ENCODE measurements at regions not wholly inside any gene's neighbourhood (a gene's known extent, or its start where the extent isn't known, plus 50 kb on each side); places are given as distances from the start of the nearest gene placed in this dataset.

DNA sequence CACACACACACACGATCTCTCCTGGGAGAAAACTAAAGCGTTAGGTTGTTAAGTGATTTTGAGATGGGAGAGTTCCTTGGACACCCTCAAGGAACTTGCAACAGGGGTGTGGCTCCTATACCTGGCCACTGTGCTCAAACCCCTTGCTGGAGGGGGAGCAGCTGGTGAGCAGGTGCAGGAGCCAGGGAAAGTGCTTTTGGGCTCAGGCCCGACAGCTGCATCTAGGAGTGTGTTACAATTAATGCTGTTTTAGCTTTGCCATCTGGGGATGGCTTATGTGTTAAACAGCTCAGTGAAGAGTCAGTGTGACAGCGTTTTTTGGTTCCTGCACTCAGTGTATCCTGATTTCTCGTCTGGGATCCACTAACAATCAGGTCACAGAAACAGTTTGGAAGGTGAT lies 510.8 kb downstream of the TRIB2 start:
- TF ChIP-seq, protein P1, sequence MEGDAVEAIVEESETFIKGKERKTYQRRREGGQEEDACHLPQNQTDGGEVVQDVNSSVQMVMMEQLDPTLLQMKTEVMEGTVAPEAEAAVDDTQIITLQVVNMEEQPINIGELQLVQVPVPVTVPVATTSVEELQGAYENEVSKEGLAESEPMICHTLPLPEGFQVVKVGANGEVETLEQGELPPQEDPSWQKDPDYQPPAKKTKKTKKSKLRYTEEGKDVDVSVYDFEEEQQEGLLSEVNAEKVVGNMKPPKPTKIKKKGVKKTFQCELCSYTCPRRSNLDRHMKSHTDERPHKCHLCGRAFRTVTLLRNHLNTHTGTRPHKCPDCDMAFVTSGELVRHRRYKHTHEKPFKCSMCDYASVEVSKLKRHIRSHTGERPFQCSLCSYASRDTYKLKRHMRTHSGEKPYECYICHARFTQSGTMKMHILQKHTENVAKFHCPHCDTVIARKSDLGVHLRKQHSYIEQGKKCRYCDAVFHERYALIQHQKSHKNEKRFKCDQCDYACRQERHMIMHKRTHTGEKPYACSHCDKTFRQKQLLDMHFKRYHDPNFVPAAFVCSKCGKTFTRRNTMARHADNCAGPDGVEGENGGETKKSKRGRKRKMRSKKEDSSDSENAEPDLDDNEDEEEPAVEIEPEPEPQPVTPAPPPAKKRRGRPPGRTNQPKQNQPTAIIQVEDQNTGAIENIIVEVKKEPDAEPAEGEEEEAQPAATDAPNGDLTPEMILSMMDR (IDR thresholded peaks at IDR 0.05): no peak
- DNase-seq (ENCODE audit: low spot score) (no peak), ATAC-seq (ENCODE audit: low FRiP score) (no peak)

DNA sequence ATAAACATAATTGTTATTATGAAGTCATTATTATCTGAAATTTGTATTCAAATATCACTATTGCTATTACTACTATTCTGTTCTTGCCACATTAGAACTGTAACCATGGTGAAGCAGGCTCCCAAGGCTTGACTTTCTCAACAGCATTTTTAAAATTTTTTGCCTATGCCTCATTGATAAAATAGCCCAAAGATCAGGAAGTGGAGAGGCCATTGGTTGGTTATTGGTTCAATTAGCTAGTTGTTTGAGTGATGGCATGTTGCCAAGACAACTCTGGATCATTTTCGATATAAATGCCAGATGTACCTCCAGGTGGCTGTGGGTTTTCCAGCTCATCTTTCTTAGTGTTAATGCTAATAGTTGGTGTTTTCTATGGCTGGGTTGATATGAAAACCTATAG lies 513.5 kb downstream of the TRIB2 start:
- TF ChIP-seq, protein P1 (IDR thresholded peaks at IDR 0.05): no peak
- ATAC-seq (ENCODE audit: low FRiP score) (no peak), DNase-seq (ENCODE audit: low spot score) (no peak)

DNA sequence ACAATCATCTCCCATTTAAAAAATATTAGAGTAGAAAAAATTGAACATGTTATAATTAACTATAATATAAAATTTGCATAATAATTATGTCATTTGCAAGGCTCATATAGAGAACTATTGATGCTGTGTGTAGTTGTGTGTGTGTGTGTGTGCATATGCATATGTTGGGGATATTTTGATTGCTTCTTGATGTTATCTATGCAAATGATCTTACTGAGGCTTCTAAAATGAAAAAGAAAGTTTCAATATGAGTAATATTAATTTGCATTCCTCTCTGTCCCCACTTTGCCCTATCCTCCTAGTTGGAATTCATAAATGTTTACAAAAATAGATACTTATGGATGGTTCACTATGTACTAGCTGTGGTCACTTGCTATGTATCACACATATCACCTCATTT lies 523.3 kb downstream of the TRIB2 start:
- DNase-seq (ENCODE audit: low spot score) (no peak), ATAC-seq (ENCODE audit: low FRiP score) (no peak)
- TF ChIP-seq, protein P1 (IDR thresholded peaks at IDR 0.05): no peak

DNA sequence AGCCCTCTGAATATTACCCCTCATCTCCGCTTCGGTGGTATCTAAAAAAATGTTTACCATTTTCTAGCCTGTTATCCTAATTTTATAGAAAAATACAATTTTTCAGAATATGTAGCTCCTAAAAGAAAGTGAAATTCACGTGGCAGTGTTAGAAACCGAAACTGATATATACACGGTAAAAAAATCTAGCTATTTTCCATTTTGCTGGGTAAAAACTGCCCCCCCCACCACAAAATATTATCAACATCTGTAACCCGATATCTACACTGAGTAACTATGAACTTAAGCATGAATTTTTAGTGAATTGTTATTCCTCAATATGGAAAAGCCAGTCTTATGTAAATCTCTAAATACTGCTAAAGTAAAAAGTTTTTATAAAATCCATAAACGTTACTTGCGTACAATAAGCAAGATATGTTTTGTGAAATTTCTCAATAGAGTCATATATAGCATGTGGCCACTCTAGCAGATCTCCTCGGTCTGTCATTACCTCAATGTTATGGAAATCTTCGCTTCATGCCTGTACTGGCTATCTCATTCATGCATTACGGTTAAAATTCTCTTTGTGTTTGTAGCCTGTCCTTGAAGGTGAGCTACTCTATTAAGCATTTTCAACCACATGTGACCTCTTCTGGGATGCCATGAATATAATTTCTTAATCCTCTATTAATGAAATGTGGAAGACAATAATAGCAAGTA lies 524.2 kb downstream of the TRIB2 start:
- DNase-seq (ENCODE audit: low spot score): no peak
- no peak for ATAC-seq (ENCODE audit: low FRiP score)
- TF ChIP-seq, protein P1 (IDR thresholded peaks at IDR 0.05): no peak

DNA sequence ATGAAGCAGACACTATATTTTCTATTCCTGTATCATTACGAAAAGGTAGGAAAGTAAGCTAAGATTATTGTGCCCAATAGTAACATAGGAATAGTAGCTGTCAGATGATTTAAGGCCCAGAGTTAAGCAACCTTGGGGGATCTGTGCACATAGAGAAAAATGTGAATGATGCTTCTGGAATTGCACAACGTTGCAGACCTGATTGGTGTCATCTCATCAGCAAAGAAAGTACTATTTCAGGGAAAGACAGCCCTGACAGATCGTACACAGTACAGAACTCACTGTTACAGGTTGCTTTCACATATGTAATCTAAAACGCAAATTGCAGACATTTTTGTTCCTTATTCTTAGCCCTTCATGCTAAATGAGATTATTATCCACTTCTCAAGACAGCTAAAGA lies 535.9 kb downstream of the TRIB2 start:
- TF ChIP-seq, protein P1 (IDR thresholded peaks at IDR 0.05): no peak
- ATAC-seq (ENCODE audit: low FRiP score) (no peak), DNase-seq (ENCODE audit: low spot score) (no peak)

DNA sequence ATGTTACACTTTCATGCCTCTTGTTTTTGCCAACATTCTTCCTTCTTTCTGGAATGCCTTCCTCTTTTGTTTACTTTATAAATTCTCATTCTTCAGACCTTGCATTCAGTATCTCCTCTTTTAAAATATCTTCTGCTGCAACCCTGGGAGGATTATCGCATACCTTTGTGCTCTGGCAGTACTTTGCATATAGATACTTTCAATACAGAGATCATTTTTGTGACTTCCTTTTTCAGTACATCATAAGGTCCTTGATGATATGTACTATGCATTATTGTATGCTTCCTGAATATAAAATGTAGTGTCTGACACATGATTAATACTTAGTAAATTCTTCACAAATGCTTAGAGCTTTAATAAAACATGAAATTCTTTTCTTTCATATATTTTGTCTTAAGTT lies 538.7 kb downstream of the TRIB2 start:
- TF ChIP-seq, protein P1 (IDR thresholded peaks at IDR 0.05): no peak
- ATAC-seq (ENCODE audit: low FRiP score) (no peak), DNase-seq (ENCODE audit: low spot score) (no peak)

DNA sequence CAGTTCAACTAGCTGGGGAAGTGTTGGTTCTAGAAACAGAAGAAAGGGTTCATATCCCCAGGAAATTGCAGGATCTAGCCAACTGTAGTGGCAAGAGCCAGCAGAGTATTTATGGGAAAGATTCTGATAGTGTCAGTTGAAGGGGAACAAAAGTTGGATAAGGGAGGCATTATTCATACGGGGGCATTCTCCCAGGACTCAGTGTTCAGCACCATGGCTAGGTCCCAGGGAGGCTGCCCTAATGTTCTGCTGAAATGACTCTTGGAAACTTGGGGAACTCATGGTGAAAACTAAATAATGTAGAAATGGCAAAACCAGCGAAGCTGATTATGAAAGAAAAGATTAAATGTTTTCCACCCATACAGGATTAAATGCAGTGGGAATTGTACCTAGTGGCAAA lies 543.7 kb downstream of the TRIB2 start:
- DNase-seq (ENCODE audit: low spot score) (no peak), ATAC-seq (ENCODE audit: low FRiP score) (no peak)
- TF ChIP-seq, protein P1 (IDR thresholded peaks at IDR 0.05): no peak

Measured in omental fat pad (tissue), 3 donors.